IPS-NIHi7 (cell line): ENCODE measurements at regions not wholly inside any gene's neighbourhood (a gene's known extent, or its start where the extent isn't known, plus 50 kb on each side); places are given as distances from the start of the nearest gene placed in this dataset.

Experiments
- DNase-seq: peaks from one replicate; pipeline ENCODE4 v3.0.0; 2012; ENCODE audit warnings: mixed read lengths; ENCODE audit errors: extremely low spot score

GRCh38 chr17:33404070-33404819 is 111.2 kb upstream of the ASIC2 start:
- DNase-seq, result no peak

- DNase-seq, result no peak
Observed at GRCh38 chr17:33416131-33416530, 123.0 kb upstream of the ASIC2 start.

- no peak for DNase-seq
Observed at GRCh38 chr17:33421933-33422332, 128.8 kb upstream of the ASIC2 start.

DNA sequence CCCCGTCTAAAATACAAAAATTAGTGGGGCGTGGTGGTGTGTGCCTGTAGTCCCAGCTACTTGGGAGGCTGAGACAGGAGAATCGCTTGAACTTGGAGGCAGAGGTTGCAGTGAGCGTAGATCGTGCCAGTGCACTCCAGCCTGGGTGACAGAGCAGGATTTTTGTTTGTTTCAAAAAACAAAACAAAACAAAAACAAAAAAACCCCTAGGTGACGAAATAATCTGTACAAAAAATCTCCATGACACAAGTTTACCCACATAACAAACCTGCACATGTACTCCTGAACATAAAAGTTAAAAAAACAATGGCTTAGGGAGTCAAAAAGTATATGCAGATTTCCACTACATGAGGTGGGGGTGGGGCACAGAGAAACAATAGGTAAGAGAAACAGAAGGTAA is 140.5 kb upstream of the ASIC2 start:
- no peak for DNase-seq

DNA sequence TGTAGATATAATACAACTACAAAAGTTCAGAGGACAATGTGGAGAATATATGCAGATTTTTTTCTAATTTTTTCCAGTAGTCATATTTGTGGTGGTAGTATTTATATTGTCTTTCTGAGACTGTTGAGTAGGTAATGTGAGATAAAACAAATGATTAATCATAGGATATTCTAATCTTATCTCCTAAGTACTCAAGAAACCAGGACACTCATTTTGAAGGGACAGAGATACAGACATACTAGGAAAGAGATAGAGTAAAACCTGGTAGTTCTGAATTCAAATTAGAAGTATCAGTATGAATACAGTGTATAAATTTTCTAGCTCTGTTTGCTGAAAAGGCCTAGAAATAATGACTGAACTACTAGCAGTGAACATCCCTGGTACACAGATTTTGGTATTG is 141.7 kb upstream of the ASIC2 start:
- no peak for DNase-seq

GRCh38 chr17:33435721-33436301 is 142.7 kb upstream of the ASIC2 start:
- DNase-seq, result no peak

DNA sequence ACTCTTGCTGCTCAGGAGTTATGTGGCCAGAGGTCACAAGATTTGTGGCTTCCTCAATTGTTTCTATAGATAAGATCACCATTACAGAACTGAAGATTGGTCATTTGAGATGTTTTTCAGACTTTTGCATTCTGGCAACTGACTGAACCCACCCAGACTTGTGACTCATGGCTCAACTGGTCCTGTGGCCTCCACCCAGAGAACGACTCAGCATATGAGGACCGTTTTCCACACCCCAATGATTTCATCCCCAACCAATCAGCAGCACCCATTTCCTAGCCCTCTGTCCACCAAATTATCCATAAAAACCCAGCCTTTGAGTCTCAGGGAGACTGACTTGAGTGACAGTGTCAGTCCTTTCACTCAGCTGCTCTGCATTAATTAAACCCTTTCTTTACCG is 143.2 kb upstream of the ASIC2 start:
- no peak for DNase-seq

DNA sequence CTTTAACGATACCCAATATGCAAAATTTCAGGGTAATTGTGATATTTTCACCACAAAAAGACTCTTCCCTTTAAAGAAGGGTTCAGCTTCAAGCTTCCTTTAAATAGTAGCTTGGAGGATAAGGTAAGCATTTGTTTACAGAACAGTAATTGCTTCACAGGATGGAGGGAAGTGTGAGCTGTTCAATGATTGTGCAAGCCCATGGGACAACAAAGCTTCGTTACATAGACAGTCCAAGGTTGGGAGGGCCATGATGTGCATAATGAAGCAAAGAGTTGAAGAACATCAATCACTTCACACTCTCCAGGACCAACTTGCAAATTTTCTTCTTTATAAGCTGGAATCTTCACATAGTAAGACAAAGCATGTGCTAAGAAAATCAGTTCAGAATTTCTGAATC is 145.0 kb upstream of the ASIC2 start:
- no peak for DNase-seq

DNA sequence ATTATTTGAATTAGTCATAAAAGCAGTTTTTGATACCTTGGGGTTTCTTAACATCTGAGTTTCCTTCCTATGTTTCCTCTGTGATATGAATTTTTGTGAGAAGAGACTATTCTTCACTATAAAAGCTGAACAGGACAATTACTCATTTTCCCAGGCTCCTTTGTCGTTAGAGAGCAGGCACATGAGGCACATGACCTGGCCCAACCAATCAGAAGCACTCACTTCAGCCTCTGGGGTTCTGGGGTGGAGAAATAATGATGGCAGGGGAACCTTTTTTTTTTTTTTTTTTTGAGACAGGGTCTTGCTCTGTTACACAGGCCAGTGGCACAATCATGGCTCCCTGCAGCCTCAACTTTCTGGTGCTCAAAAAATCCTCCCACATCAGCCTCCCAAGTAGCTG is 145.5 kb upstream of the ASIC2 start:
- DNase-seq, result no peak

DNA sequence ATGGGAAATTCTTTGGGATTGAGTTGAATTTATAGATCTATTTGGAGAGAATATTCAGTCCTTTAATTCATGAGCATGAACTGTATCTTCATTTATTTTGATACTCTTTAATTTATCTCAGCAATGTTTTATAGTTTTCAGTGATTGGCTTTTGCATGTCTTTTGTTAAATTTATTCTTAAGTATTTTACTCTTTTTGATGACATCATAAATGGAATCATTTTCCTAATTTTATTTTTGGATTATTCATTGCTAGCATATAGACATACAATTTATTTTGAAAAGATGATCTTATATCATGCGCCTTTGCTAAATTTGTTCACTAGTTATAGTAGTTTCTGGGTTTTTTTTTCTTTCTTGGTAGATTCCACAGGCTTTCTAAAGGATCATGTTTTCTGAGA is 149.2 kb upstream of the ASIC2 start:
- DNase-seq, result no peak

GRCh38 chr17:33444731-33445130 is 151.6 kb upstream of the ASIC2 start:
- DNase-seq, result no peak

DNA sequence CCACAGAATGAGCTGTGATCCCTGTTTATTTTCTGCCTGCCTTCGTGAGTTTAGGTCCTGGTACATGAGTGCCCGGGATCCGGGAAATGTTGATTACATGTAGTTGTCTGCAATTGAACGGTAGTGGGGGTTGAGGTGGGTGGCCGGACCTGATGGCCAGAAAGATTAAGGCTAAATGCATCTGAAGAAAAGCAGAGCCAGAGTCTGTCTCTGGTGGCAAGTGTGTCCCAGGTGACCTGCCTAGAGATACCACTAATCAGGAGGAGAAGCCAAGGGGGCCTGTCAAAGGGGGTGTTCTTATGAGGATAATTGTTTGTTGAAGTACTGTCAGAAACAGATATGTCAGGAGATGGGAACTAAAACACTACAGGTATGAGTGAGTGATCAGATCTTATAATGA is 154.0 kb upstream of the ASIC2 start:
- no peak for DNase-seq

GRCh38 chr17:33451221-33451620 is 158.1 kb upstream of the ASIC2 start:
- DNase-seq, result no peak

DNA sequence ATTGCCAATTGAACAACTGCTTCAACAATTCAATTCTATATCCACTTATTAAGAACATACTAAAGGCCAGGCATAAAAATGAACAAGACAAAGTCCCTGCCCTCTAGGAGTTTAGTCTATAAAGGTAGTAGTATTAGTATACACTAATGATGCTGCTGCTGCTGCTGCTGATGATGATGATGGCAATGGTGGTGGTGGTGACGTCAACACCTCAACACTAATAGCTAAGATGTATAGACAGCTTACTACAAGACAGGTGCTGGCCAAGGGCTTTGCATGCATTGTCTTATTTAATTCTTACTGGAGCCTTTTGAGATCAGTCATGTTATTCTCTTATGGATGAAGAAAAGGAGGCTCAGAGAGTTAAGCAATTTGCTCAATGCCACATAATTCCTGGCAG is 164.4 kb upstream of the ASIC2 start:
- DNase-seq, result no peak

DNA sequence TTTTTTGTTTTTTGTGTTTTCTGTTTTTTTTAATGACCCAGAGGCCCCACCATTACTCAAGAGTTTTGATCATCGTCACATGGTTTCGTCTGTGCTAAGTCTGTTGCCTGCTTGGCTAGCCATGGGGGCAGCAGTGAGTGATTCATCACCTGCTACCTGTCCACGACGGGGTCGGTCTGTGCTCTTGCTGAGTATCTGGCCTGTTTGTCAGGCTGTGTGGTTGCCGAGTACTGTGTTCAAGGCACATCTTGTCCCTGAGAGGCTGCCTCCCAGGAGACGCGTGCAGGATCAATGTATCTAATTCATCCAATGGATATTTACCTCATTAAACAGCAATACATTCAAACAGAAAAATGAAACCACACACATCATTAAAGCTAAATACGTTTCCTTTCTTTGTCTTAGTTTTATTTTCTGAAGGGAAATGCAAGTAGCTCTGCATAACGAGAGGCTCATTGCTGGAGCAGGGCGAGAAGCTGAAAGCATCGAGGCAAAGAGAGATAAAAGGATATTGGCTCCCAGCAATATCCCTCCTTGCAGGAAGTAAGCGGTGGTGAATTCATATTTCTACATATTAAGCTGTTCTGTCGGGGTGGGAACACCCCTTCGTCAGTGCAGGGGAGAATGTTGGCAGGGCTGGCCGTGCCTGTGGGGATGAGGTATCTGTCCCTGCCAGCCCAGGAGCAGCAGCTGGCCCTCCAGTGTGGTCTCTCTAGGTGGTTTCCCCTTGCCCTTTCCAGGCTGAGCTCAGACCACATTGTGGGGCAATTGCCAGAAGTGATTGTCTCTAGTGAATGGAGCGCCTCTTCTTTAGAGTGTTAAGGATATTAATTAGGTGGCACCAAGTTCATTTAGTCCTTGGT is 166.2 kb upstream of the ASIC2 start:
- DNase-seq, result peak; percentile 58

GRCh38 chr17:33460781-33461450 is 167.8 kb upstream of the ASIC2 start:
- DNase-seq, result no peak

DNA sequence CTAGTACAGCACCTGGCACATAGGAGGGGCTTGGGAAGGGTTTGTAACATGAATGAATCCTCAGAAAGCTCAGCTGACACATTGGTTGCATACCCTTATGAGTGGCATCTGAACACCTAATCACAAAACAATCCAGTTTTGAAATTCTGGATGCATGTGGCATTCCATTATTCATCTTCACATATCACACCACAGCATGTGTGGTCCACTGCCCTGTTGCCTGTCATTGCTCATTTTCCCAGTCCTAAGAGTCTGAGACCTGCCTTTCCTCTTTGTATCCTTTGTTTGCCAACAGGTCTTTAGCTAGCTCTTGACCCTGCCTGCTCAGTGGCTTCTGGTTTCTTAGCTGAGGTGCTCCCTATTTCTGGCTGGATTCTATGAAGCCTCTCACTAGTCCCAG is 170.8 kb upstream of the ASIC2 start:
- no peak for DNase-seq

- DNase-seq, result peak; percentile 19
Observed at GRCh38 chr17:33464669-33465280, 171.7 kb upstream of the ASIC2 start.

- DNase-seq, result no peak
Observed at GRCh38 chr17:33469421-33469820, 176.3 kb upstream of the ASIC2 start.

DNA sequence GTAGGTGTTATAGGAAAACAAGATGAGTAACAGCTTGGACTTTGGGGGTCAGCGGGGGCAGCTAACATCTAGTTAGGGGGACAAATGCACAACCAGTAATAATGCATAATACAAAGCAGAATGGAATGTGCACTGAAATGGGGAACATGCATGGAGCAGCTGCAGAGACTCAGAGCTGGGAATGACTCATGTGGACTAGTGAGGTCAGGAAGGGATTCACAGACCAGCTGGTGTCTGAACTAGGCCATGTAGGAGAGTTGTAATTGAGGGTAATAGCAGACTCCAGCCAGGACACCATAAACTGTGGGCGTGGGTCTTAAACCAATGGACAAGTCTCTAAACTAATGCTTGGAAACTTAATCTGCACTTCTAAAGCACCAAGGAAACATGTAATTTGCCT is 176.8 kb upstream of the ASIC2 start:
- peak; percentile 21 for DNase-seq

DNA sequence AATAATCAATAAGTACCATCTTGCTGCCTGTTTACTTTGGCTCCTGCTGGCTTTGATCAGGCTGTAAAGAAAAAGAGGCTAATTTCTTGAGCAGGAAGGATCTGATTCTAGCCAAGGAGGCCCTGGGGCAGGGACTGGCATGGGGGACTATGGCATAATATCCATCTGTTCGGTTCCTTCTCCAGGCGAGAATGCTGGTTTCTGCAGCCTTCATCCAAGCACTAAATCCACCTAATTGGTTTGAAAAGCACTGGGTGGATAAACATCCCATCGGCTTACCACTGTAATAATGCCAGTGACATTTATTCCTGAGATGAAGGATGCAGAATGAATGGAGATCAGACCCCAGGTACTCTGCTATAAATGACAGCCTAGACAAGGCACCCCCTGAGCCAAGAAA is 180.0 kb upstream of the ASIC2 start:
- no peak for DNase-seq

DNA sequence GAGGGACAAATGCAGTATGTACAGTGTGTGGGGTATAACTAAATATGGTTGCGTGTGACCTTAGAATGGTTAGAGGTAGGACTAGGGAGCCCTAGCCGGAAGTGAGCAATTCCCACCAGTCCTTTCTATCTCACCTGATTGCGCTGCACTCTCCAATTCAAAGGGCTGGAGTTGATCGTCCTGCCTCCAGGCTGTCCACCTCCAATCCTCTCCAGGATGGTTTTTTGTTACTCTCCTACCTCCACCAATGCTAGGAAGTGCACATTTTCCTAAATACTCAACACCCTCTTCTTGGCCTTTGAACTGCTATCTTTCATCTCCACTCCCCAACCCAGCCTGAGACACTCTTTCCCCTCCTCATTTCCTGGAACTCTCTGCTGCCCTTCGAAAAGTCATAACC is 181.7 kb upstream of the ASIC2 start:
- DNase-seq, result no peak
